ENCODE measurements at regions not wholly inside any gene's neighbourhood (a gene's known extent, or its start where the extent isn't known, plus 50 kb on each side); places are given as distances from the start of the nearest gene placed in this dataset.

GRCh38 chr6:27748661-27749060 is 163.5 kb downstream of the OR2B2 start (continued):
- TF ChIP-seq EZH2 (conservative IDR thresholded peaks at IDR 0.05; ENCODE audit: low read depth, low read length), result no peak
- no peak for TF ChIP-seq ZBTB20 (CRISPR knock-in tag; IDR thresholded peaks at IDR 0.05; ENCODE audit: borderline replicate concordance, low read depth)
- TF ChIP-seq ZNF557 (CRISPR knock-in tag; IDR thresholded peaks at IDR 0.05), result no peak
- peak; percentile 95 for TF ChIP-seq CEBPB (IDR thresholded peaks at IDR 0.05; ENCODE audit: borderline replicate concordance, low read depth, low read length)
- TF ChIP-seq ZNF720 (CRISPR knock-in tag; IDR thresholded peaks at IDR 0.05), result no peak
- TF ChIP-seq KDM4B (CRISPR knock-in tag; IDR thresholded peaks at IDR 0.05), result no peak
- no peak for TF ChIP-seq PREB (CRISPR knock-in tag; IDR thresholded peaks at IDR 0.05)
- no peak for TF ChIP-seq ZNF883 (CRISPR knock-in tag; IDR thresholded peaks at IDR 0.05; ENCODE audit: not compliant biosample characterization)
- TF ChIP-seq ZMYM3 (CRISPR knock-in tag; IDR thresholded peaks at IDR 0.05), result peak; percentile 67; the same call in 1 of the 2 replicates
- no peak for TF ChIP-seq ZNF18 (CRISPR knock-in tag; IDR thresholded peaks at IDR 0.05; ENCODE audit: insufficient replicate concordance)
- TF ChIP-seq SNAPC5 (CRISPR knock-in tag; IDR thresholded peaks at IDR 0.05; ENCODE audit: borderline replicate concordance), result no peak
- no peak for TF ChIP-seq ESRRA (CRISPR knock-in tag; IDR thresholded peaks at IDR 0.05; ENCODE audit: low read depth)
- no peak for TF ChIP-seq NR2F1 (CRISPR knock-in tag; IDR thresholded peaks at IDR 0.05)
- no peak for TF ChIP-seq KLF15 (CRISPR knock-in tag; IDR thresholded peaks at IDR 0.05; ENCODE audit: borderline replicate concordance)
- no peak for TF ChIP-seq PPARG (CRISPR knock-in tag; conservative IDR thresholded peaks at IDR 0.05)
- no peak for TF ChIP-seq ZHX2 (IDR thresholded peaks at IDR 0.05; ENCODE audit: low read depth)
- TF ChIP-seq ZHX2 (CRISPR knock-in tag; IDR thresholded peaks at IDR 0.05; ENCODE audit: borderline replicate concordance), result no peak
- TF ChIP-seq ZNF121 (CRISPR knock-in tag; IDR thresholded peaks at IDR 0.05), result no peak
- TF ChIP-seq ZBTB3 (CRISPR knock-in tag; IDR thresholded peaks at IDR 0.05; ENCODE audit: borderline replicate concordance, low read depth), result no peak
- no peak for TF ChIP-seq CAMTA2 (CRISPR knock-in tag; IDR thresholded peaks at IDR 0.05; ENCODE audit: borderline replicate concordance)
- TF ChIP-seq HNRNPL (IDR thresholded peaks at IDR 0.05; ENCODE audit: low read depth, low read length), result no peak
- no peak for TF ChIP-seq NFKB2 (CRISPR knock-in tag; IDR thresholded peaks at IDR 0.05; ENCODE audit: borderline replicate concordance)
- no peak for TF ChIP-seq RBAK (CRISPR knock-in tag; IDR thresholded peaks at IDR 0.05)
- TF ChIP-seq ZNF367 (CRISPR knock-in tag; IDR thresholded peaks at IDR 0.05; ENCODE audit: borderline replicate concordance), result no peak

Data from HepG2 (cell line).